ENCODE measurements at regions not wholly inside any gene's neighbourhood (a gene's known extent, or its start where the extent isn't known, plus 50 kb on each side); places are given as distances from the start of the nearest gene placed in this dataset.

- FAIRE-seq, result no peak
Observed at GRCh38 chr18:6613581-6613980, 115.9 kb upstream of the ARHGAP28 start.

GRCh38 chr18:6614952-6615351 is 114.6 kb upstream of the ARHGAP28 start:
- FAIRE-seq, result no peak

GRCh38 chr18:6616981-6617380 is 112.5 kb upstream of the ARHGAP28 start:
- no peak for FAIRE-seq

- no peak for FAIRE-seq
Observed at GRCh38 chr18:6621437-6621836, 108.1 kb upstream of the ARHGAP28 start.

GRCh38 chr18:6623278-6623677 is 106.2 kb upstream of the ARHGAP28 start:
- FAIRE-seq, result no peak

GRCh38 chr18:6624271-6624660 is 105.2 kb upstream of the ARHGAP28 start:
- FAIRE-seq, result no peak

GRCh38 chr18:6624661-6625311 is 104.7 kb upstream of the ARHGAP28 start:
- peak; percentile 92 for FAIRE-seq

- no peak for FAIRE-seq
Observed at GRCh38 chr18:6625481-6625880, 104.0 kb upstream of the ARHGAP28 start.

GRCh38 chr18:6626457-6626856 is 103.1 kb upstream of the ARHGAP28 start:
- FAIRE-seq, result no peak

GRCh38 chr18:6627645-6628044 is 101.9 kb upstream of the ARHGAP28 start:
- no peak for FAIRE-seq

GRCh38 chr18:6628187-6628586 is 101.3 kb upstream of the ARHGAP28 start:
- FAIRE-seq, result no peak

- FAIRE-seq, result no peak
Observed at GRCh38 chr18:6629635-6630140, 99.8 kb upstream of the ARHGAP28 start.

- no peak for FAIRE-seq
Observed at GRCh38 chr18:6633310-6633709, 96.2 kb upstream of the ARHGAP28 start.

- FAIRE-seq, result no peak
Observed at GRCh38 chr18:6636091-6636490, 93.4 kb upstream of the ARHGAP28 start.

GRCh38 chr18:6638447-6638846 is 91.1 kb upstream of the ARHGAP28 start:
- no peak for FAIRE-seq

GRCh38 chr18:6639305-6639704 is 90.2 kb upstream of the ARHGAP28 start:
- FAIRE-seq, result no peak

GRCh38 chr18:6644836-6645627 is 84.5 kb upstream of the ARHGAP28 start:
- no peak for FAIRE-seq

- FAIRE-seq, result no peak
Observed at GRCh38 chr18:6646801-6647200, 82.7 kb upstream of the ARHGAP28 start.

GRCh38 chr18:6648581-6648980 is 80.9 kb upstream of the ARHGAP28 start:
- FAIRE-seq, result no peak

- no peak for FAIRE-seq
Observed at GRCh38 chr18:6649421-6650126, 79.9 kb upstream of the ARHGAP28 start.

GRCh38 chr18:6650127-6650507 is 79.4 kb upstream of the ARHGAP28 start:
- no peak for FAIRE-seq

GRCh38 chr18:6650747-6651146 is 78.8 kb upstream of the ARHGAP28 start:
- FAIRE-seq, result no peak

- FAIRE-seq, result no peak
Observed at GRCh38 chr18:6652098-6652497, 77.4 kb upstream of the ARHGAP28 start.

GRCh38 chr18:6653880-6654279 is 75.6 kb upstream of the ARHGAP28 start:
- no peak for FAIRE-seq

All from endometrium (tissue), 2 donors.